SU-DHL-6 (cell line): ENCODE measurements at regions not wholly inside any gene's neighbourhood (a gene's known extent, or its start where the extent isn't known, plus 50 kb on each side); places are given as distances from the start of the nearest gene placed in this dataset.

Experiments
- H2AFZ ChIP-seq: fragments of 200-600 bp; sonication (generic); 2 replicates; pipeline ENCODE4 v1.6.1; 2014; ENCODE audit warnings: low read depth, mild to moderate bottlenecking, moderate library complexity, mixed read lengths, antibody characterized with exemption, low read length; ENCODE audit not compliant: severe bottlenecking
- H3F3A ChIP-seq: fragments of 200-600 bp; shearing (Covaris generic); 2 replicates; pipeline ENCODE4 v1.6.0; 2016; ENCODE audit warnings: antibody characterized with exemption, mild to moderate bottlenecking; ENCODE audit not compliant: insufficient read depth
- H3K27ac ChIP-seq: fragments of 200-600 bp; sonication (generic); 2 replicates; pipeline ENCODE4 v1.5.1; 2016; ENCODE audit warnings: low read depth, mild to moderate bottlenecking, low read length, moderate library complexity, mixed read lengths
- H3K27me3 ChIP-seq: fragments of 200-600 bp; sonication (generic), shearing (Covaris generic); 2 replicates; pipeline ENCODE4 v1.6.0; 2014; ENCODE audit warnings: mild to moderate bottlenecking, low read length
- H3K36me3 ChIP-seq: fragments of 200-600 bp; sonication (generic); 2 replicates; pipeline ENCODE4 v1.6.1; 2014; ENCODE audit warnings: mild to moderate bottlenecking, low read length, mixed read lengths
- H3K4me2 ChIP-seq: fragments of 300-600, 200-600 bp; shearing (Covaris generic), sonication (generic); 2 replicates; pipeline ENCODE4 v1.6.0; 2014; ENCODE audit warnings: low read length, low read depth, mild to moderate bottlenecking; ENCODE audit not compliant: poor library complexity, severe bottlenecking
- H3K4me3 ChIP-seq: fragments of 200-600 bp; sonication (generic); 2 replicates; pipeline ENCODE4 v1.5.1; 2014; ENCODE audit warnings: antibody characterized with exemption, low read length, mild to moderate bottlenecking, mixed read lengths; ENCODE audit not compliant: insufficient read depth, poor library complexity, severe bottlenecking
- H3K79me2 ChIP-seq: fragments of 200-600 bp; sonication (generic); 2 replicates; pipeline ENCODE4 v1.6.1; 2014; ENCODE audit warnings: mild to moderate bottlenecking, low read length, moderate library complexity; ENCODE audit not compliant: insufficient read depth
- H3K9ac ChIP-seq: fragments of 200-600 bp; sonication (generic); 2 replicates; pipeline ENCODE4 v1.7.0; 2014; ENCODE audit warnings: mild to moderate bottlenecking, low read length
- H3K9me2 ChIP-seq: fragments of 200-600 bp; sonication (generic); replicated peaks from 2 replicates; pipeline ENCODE4 v1.6.1; 2014; ENCODE audit warnings: low read length; ENCODE audit not compliant: insufficient read depth
- H3K9me3 ChIP-seq: fragments of 200-600 bp; sonication (generic); 2 replicates; pipeline ENCODE4 v1.6.1; 2014; ENCODE audit warnings: low read length, mixed read lengths; ENCODE audit not compliant: insufficient read depth
- H4K20me1 ChIP-seq: fragments of 200-600 bp; sonication (generic); 2 replicates; pipeline ENCODE4 v1.6.1; 2014; ENCODE audit warnings: low read depth, mild to moderate bottlenecking, antibody characterized with exemption, low read length, moderate library complexity, mixed read lengths
- CTCF ChIP-seq: fragments of 200-600 bp; sonication (generic); IDR thresholded peaks from one replicate; pipeline ENCODE4 v1.5.1; 2017; ENCODE audit warnings: antibody characterized with exemption, mild to moderate bottlenecking, low read length, moderate library complexity; ENCODE audit not compliant: insufficient read depth, poor library complexity, severe bottlenecking
- EZH2phosphoT487 ChIP-seq: fragments of 200-600 bp; sonication (generic), shearing (Covaris generic); conservative IDR thresholded peaks from 2 replicates; pipeline ENCODE4 v1.6.1; 2018; ENCODE audit warnings: mild to moderate bottlenecking, antibody characterized with exemption, low read length, moderate library complexity, mixed read lengths

- H3F3A ChIP-seq, result no peaks in the 10 kb centered on the region
- H3K27me3 ChIP-seq, result no peaks in the 10 kb centered on the region
- H4K20me1 ChIP-seq, result no peaks in the 10 kb centered on the region
- no peak overlapping the region for H3K4me2 ChIP-seq
- no peak overlapping the region for H3K27ac ChIP-seq
- H3K9me3 ChIP-seq, result no peaks in the 10 kb centered on the region
- no peak overlapping the region for H3K9ac ChIP-seq
- H2AFZ ChIP-seq, result no peak overlapping the region
- H3K9me2 ChIP-seq, result no peaks in the 10 kb centered on the region
- H3K79me2 ChIP-seq, result no peaks in the 10 kb centered on the region
- H3K36me3 ChIP-seq, result no peaks in the 10 kb centered on the region
- no peak for TF ChIP-seq EZH2phosphoT487
- TF ChIP-seq CTCF, result no peak
- no peak overlapping the region for H3K4me3 ChIP-seq
These were observed 168.5 kb downstream of the NFKBIZ start for GRCh38 chr3:102017784-102018183.

- no peak overlapping the region for H3K4me2 ChIP-seq
- no peaks in the 10 kb centered on the region for H3K36me3 ChIP-seq
- no peak overlapping the region for H3K4me3 ChIP-seq
- H3F3A ChIP-seq, result no peaks in the 10 kb centered on the region
- no peaks in the 10 kb centered on the region for H3K27me3 ChIP-seq
- no peaks in the 10 kb centered on the region for H3K79me2 ChIP-seq
- H2AFZ ChIP-seq, result no peak overlapping the region
- H3K9ac ChIP-seq, result no peak overlapping the region
- no peaks in the 10 kb centered on the region for H3K9me2 ChIP-seq
- H4K20me1 ChIP-seq, result no peaks in the 10 kb centered on the region
- TF ChIP-seq CTCF (no peak), EZH2phosphoT487 (no peak)
- no peak overlapping the region for H3K27ac ChIP-seq
- H3K9me3 ChIP-seq, result no peaks in the 10 kb centered on the region
These were observed 169.2 kb downstream of the NFKBIZ start for GRCh38 chr3:102018551-102018950.

GRCh38 chr3:102020735-102021134 is 171.4 kb downstream of the NFKBIZ start:
- H2AFZ ChIP-seq, result no peak overlapping the region
- no peaks in the 10 kb centered on the region for H3K9me2 ChIP-seq
- no peak overlapping the region for H3K4me3 ChIP-seq
- H3K9me3 ChIP-seq, result no peaks in the 10 kb centered on the region
- no peak for TF ChIP-seq EZH2phosphoT487
- no peak for TF ChIP-seq CTCF
- H3K27ac ChIP-seq, result no peak overlapping the region
- no peaks in the 10 kb centered on the region for H3K79me2 ChIP-seq
- no peak overlapping the region for H3K9ac ChIP-seq
- H3K4me2 ChIP-seq, result no peak overlapping the region
- no peaks in the 10 kb centered on the region for H3K36me3 ChIP-seq
- H4K20me1 ChIP-seq, result no peaks in the 10 kb centered on the region
- H3K27me3 ChIP-seq, result no peaks in the 10 kb centered on the region
- H3F3A ChIP-seq, result no peaks in the 10 kb centered on the region

GRCh38 chr3:102024270-102024904 is 175.1 kb downstream of the NFKBIZ start:
- no peak overlapping the region for H3K9ac ChIP-seq
- H3K27me3 ChIP-seq, result no peaks in the 10 kb centered on the region
- no peak overlapping the region for H2AFZ ChIP-seq
- H3K4me3 ChIP-seq, result no peak overlapping the region
- 0 out of 2 replicates have a peak, but pooled peaks cover 5% of the 10 kb centered on the region for H3K36me3 ChIP-seq
- no peak overlapping the region for H3K4me2 ChIP-seq
- no peaks in the 10 kb centered on the region for H3K9me2 ChIP-seq
- no peak for TF ChIP-seq CTCF
- no peak for TF ChIP-seq EZH2phosphoT487
- H3K9me3 ChIP-seq, result no peaks in the 10 kb centered on the region
- H3F3A ChIP-seq, result no peaks in the 10 kb centered on the region
- H4K20me1 ChIP-seq, result no peaks in the 10 kb centered on the region
- no peak overlapping the region for H3K27ac ChIP-seq
- no peaks in the 10 kb centered on the region for H3K79me2 ChIP-seq
